ENCODE measurements at regions not wholly inside any gene's neighbourhood (a gene's known extent, or its start where the extent isn't known, plus 50 kb on each side); places are given as distances from the start of the nearest gene placed in this dataset.

GRCh38 chr16:60811657-60812056, 1224.6 kb downstream of the CDH8 start:
- intact Hi-C loops (cut with DNase I), result no loop called here

DNA sequence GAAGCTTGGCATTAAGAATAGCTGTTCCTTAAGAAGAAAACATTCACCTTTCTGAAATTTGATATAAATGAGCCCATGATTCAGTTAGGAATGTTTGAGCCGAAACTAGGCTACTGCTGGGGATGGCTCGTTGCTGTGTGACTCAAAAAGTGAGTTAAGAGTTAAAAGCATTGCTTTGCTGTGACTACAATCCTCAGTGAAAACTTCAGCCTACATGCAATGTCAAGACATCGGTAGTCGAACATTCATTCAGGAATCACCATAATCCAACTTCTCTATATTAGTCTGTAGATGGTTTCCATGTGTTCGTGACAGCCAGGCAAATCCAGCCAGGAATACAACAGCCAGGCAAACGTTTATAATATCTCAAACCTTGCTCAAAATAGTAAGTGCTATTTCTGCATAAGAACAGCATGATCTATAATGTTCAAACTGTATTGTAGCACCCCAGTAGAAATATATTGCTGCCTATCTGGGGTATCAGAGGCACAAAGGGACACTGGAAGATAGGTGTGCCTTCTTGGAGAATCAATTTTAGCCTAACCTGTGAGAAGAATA, 1225.1 kb downstream of the CDH8 start:
- H3K36me3 ChIP-seq, result no peaks in the 10 kb centered on the region
- H3K4me1 ChIP-seq (ENCODE audit: insufficient read depth), result no peaks in the 10 kb centered on the region
- DNase-seq, result no peak
- H3K27ac ChIP-seq, result no peak overlapping the region
- intact Hi-C loops (cut with DNase I), result no loop called here
- WGBS, 3 donors, result 60 to 71% (median 67%) methylated on average over 6 of the region's 6 CpGs
- H3K9me3 ChIP-seq, result no peaks in the 10 kb centered on the region
- no peak overlapping the region for H3K4me3 ChIP-seq
- TF ChIP-seq, protein P1, sequence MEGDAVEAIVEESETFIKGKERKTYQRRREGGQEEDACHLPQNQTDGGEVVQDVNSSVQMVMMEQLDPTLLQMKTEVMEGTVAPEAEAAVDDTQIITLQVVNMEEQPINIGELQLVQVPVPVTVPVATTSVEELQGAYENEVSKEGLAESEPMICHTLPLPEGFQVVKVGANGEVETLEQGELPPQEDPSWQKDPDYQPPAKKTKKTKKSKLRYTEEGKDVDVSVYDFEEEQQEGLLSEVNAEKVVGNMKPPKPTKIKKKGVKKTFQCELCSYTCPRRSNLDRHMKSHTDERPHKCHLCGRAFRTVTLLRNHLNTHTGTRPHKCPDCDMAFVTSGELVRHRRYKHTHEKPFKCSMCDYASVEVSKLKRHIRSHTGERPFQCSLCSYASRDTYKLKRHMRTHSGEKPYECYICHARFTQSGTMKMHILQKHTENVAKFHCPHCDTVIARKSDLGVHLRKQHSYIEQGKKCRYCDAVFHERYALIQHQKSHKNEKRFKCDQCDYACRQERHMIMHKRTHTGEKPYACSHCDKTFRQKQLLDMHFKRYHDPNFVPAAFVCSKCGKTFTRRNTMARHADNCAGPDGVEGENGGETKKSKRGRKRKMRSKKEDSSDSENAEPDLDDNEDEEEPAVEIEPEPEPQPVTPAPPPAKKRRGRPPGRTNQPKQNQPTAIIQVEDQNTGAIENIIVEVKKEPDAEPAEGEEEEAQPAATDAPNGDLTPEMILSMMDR (IDR thresholded peaks at IDR 0.05), result no peak
- no peak for TF ChIP-seq EP300 (IDR thresholded peaks at IDR 0.05)
- TF ChIP-seq POLR2A (IDR thresholded peaks at IDR 0.05), result no peak
- no peaks in the 10 kb centered on the region for H3K27me3 ChIP-seq

More at GRCh38 chr16:60811657-60812056, 1224.6 kb downstream of the CDH8 start:
- Histone ChIP-seq H3K9me3 (no peaks in the 10 kb centered on the region), H3K27me3 (no peaks in the 10 kb centered on the region), H3K4me1 (ENCODE audit: insufficient read depth) (no peaks in the 10 kb centered on the region), H3K27ac (no peak overlapping the region), H3K36me3 (no peaks in the 10 kb centered on the region), H3K4me3 (no peak overlapping the region)
- no peak for DNase-seq
- TF ChIP-seq, protein P1 (IDR thresholded peaks at IDR 0.05), result no peak
- no peak for TF ChIP-seq EP300 (IDR thresholded peaks at IDR 0.05)

GRCh38 chr16:60810250-60810649, 1226.0 kb downstream of the CDH8 start:
- H3K4me1 ChIP-seq (ENCODE audit: insufficient read depth), result no peaks in the 10 kb centered on the region
- no peak overlapping the region for H3K27ac ChIP-seq
- DNase-seq, result no peak
- H3K27me3 ChIP-seq, result no peaks in the 10 kb centered on the region
- no peak overlapping the region for H3K4me3 ChIP-seq
- no peaks in the 10 kb centered on the region for H3K36me3 ChIP-seq
- intact Hi-C loops (cut with DNase I), result no loop called here
- TF ChIP-seq EP300 (IDR thresholded peaks at IDR 0.05) (no peak), POLR2A (IDR thresholded peaks at IDR 0.05) (no peak)
- TF ChIP-seq, protein P1 (IDR thresholded peaks at IDR 0.05), result no peak
- no peaks in the 10 kb centered on the region for H3K9me3 ChIP-seq

GRCh38 chr16:60792437-60792836, 1243.8 kb downstream of the CDH8 start:
- H3K4me1 ChIP-seq (ENCODE audit: insufficient read depth), result no peaks in the 10 kb centered on the region
- H3K9me3 ChIP-seq, result no peaks in the 10 kb centered on the region
- no peak overlapping the region for H3K4me3 ChIP-seq
- no peaks in the 10 kb centered on the region for H3K27me3 ChIP-seq
- H3K36me3 ChIP-seq, result no peaks in the 10 kb centered on the region
- TF ChIP-seq, protein P1 (IDR thresholded peaks at IDR 0.05), result no peak
- TF ChIP-seq POLR2A (IDR thresholded peaks at IDR 0.05), result no peak
- TF ChIP-seq EP300 (IDR thresholded peaks at IDR 0.05), result no peak
- no peak overlapping the region for H3K27ac ChIP-seq
- intact Hi-C loops (cut with DNase I), result no loop called here
- DNase-seq, result no peak
- WGBS, 3 donors, result 52 to 64% (median 57%) methylated on average over 2 of the region's 2 CpGs

DNA sequence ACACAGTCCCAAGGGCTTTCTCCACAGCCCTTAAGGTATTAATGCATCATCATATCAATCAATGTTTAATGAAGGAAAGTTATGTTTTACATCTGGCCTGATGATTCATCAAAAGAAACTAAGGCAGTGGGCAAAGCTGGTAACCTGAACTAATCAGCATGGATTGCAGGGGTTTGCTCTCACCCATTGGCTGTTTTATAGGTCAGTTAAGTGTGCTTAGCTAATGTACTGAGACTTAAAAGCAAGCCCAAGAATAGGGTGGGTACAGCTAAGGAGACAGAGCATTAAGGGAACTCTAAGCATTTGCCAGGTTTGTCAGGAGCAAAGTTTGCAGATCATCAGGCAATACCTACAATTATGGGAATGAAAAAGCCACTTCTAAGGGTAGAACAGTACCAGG, 1247.6 kb downstream of the CDH8 start:
- no peaks in the 10 kb centered on the region for H3K4me1 ChIP-seq (ENCODE audit: insufficient read depth)
- H3K27me3 ChIP-seq, result no peaks in the 10 kb centered on the region
- H3K27ac ChIP-seq, result no peak overlapping the region
- DNase-seq, result no peak
- no peak overlapping the region for H3K4me3 ChIP-seq
- no peaks in the 10 kb centered on the region for H3K9me3 ChIP-seq
- H3K36me3 ChIP-seq, result no peaks in the 10 kb centered on the region
- TF ChIP-seq POLR2A (IDR thresholded peaks at IDR 0.05) (no peak), EP300 (IDR thresholded peaks at IDR 0.05) (no peak)
- TF ChIP-seq, protein P1 (IDR thresholded peaks at IDR 0.05), result no peak
- intact Hi-C loops (cut with DNase I), result no loop called here

Data from ovary (tissue), 7 donors.